A549 (cell line): ENCODE measurements at regions not wholly inside any gene's neighbourhood (a gene's known extent, or its start where the extent isn't known, plus 50 kb on each side); places are given as distances from the start of the nearest gene placed in this dataset.
A peak's percentile ranks its signal among the peaks of the same experiment; 100 is the strongest.

Source experiments
- ATAC-seq, 2 experiments: fragments of 200-7000 bp in 1 of 2; fragments of >200 bp in 1 of 2; cut with Nextera tagmentation in 1 of 2; cut with Tn5 transposase in 1 of 2; 3 replicates each; pipeline versions ENCODE4 v1.8.0 to v1.9.1; 2018 to 2020; ENCODE audit warnings: mild to moderate bottlenecking in 1 of 2, moderate library complexity in 1 of 2
- CTCF ChIA-PET: fragments of 300-600 bp; sonication (Branson Sonifier 250); formaldehyde crosslinking; extraction: SDS; loops from one replicate; lab custom pipeline; 2021; ENCODE audit warnings: antibody characterized with exemption, inconsistent platforms; lab: Yijun Ruan, JAX
- POLR2A ChIA-PET: fragments of 350-600 bp; formaldehyde crosslinking; extraction: SDS; loops from one replicate; lab custom pipeline; 2021; ENCODE audit warnings: antibody characterized with exemption, inconsistent platforms; lab: Yijun Ruan, JAX
- DNase-seq, 2 experiments: peaks; one replicate each; pipeline versions ENCODE4 v3.0.0 to v3.0.0-alpha.2; 2011 to 2016; ENCODE audit warnings: low read depth in 1 of 2, low spot score in 1 of 2
- FAIRE-seq: peaks from 2 replicates; lab custom pipeline; 2011; peaks lifted over from hg19 to GRCh38; lab: Jason Lieb, UNC
- H3K27ac ChIP-seq, 2 experiments: fragments of >200 bp; sonication (Bioruptor Twin); formaldehyde crosslinking; 3 replicates each; pipeline ENCODE4 v1.5.1; 2016 to 2017
- H3K4me1 ChIP-seq: fragments of >200 bp; sonication (Bioruptor Twin); formaldehyde crosslinking; 3 replicates; pipeline ENCODE4 v1.6.1; 2016
- H3K4me2 ChIP-seq: fragments of >200 bp; sonication (Bioruptor Twin); formaldehyde crosslinking; 3 replicates; pipeline ENCODE4 v1.6.1; 2016
- H3K4me3 ChIP-seq: fragments of >200 bp; sonication (Bioruptor Twin); formaldehyde crosslinking; 3 replicates; pipeline ENCODE4 v1.5.1; 2016
- H3K9me3 ChIP-seq: fragments of >200 bp; sonication (Bioruptor Twin); formaldehyde crosslinking; 3 replicates; pipeline ENCODE4 v1.6.1; 2016
- CHD4 ChIP-seq: fragments of 200-600 bp; sonication (generic); IDR thresholded peaks from 2 replicates; pipeline ENCODE4 v1.6.1; 2016; ENCODE audit warnings: antibody characterized with exemption, mild to moderate bottlenecking, borderline replicate concordance
- EHMT2 ChIP-seq: fragments of 200-600 bp; sonication (generic); IDR thresholded peaks from 2 replicates; pipeline ENCODE4 v1.6.1; 2016; ENCODE audit warnings: antibody characterized with exemption, low read depth, mild to moderate bottlenecking, moderate library complexity
- ESRRA ChIP-seq: fragments of 150-350 bp; IDR thresholded peaks from 2 replicates; pipeline ENCODE4 v1.6.1; 2014; ENCODE audit warnings: mild to moderate bottlenecking, low read length, borderline replicate concordance
- GATA3 ChIP-seq: IDR thresholded peaks from 2 replicates; pipeline ENCODE4 v1.6.1; 2012; ENCODE audit warnings: borderline replicate concordance
- KDM5A ChIP-seq: fragments of 200-600 bp; sonication (generic); IDR thresholded peaks from 2 replicates; pipeline ENCODE4 v1.6.1; 2016; ENCODE audit warnings: antibody characterized with exemption, mild to moderate bottlenecking
- MAFK ChIP-seq: fragments of 450-650 bp; IDR thresholded peaks from 2 replicates; pipeline ENCODE4 v1.6.1; 2014; ENCODE audit not compliant: partially characterized antibody
- NPAS2 ChIP-seq: fragments of 250-450 bp; sonication (Bioruptor Pico); IDR thresholded peaks from 2 replicates; pipeline ENCODE4 v1.8.0; 2022; ENCODE audit warnings: mild to moderate bottlenecking, moderate library complexity, borderline replicate concordance
- NR3C1 ChIP-seq: fragments of >200 bp; sonication (Bioruptor Twin); formaldehyde crosslinking; IDR thresholded peaks from 3 replicates; pipeline ENCODE4 v1.6.1; 2017
- PHF8 ChIP-seq: fragments of 200-600 bp; sonication (generic); IDR thresholded peaks from 2 replicates; pipeline ENCODE4 v1.6.1; 2016; ENCODE audit warnings: low read depth, mild to moderate bottlenecking, antibody characterized with exemption, moderate library complexity, borderline replicate concordance
- POLR2A ChIP-seq: IDR thresholded peaks from 2 replicates; pipeline ENCODE4 v1.6.1; 2012; ENCODE audit warnings: mild to moderate bottlenecking, low read length
- POLR2AphosphoS2 ChIP-seq: conservative IDR thresholded peaks from 2 replicates; pipeline ENCODE4 v1.6.1; 2012; ENCODE audit warnings: low read length, improper control_type of control experiment, inconsistent platforms
- RCOR1 ChIP-seq: fragments of 150-350 bp; IDR thresholded peaks from 2 replicates; pipeline ENCODE4 v1.6.1; 2014; ENCODE audit warnings: antibody characterized with exemption, low read length, low read depth
- RNF2 ChIP-seq: fragments of 200-600 bp; sonication (generic); IDR thresholded peaks from 2 replicates; pipeline ENCODE4 v1.6.1; 2016; ENCODE audit warnings: low read depth, mild to moderate bottlenecking, antibody characterized with exemption, moderate library complexity, borderline replicate concordance
- SMC3 ChIP-seq: fragments of >200 bp; sonication (Bioruptor Twin); formaldehyde crosslinking; IDR thresholded peaks from 3 replicates; pipeline ENCODE4 v1.6.1; 2018; ENCODE audit warnings: inconsistent platforms
- WGBS: methylation state at CpG from one replicate; pipeline ENCODE4 v1.1.6; 2017; ENCODE audit errors: missing lambda C conversion rate; 5-methylcytosine and 5-hydroxymethylcytosine counted together
- TF ChIP-seq, protein P1 (sequence below): fragments of 200-600 bp; sonication (generic); IDR thresholded peaks from 2 replicates; pipeline ENCODE4 v1.6.1; 2016; ENCODE audit warnings: antibody characterized with exemption, mild to moderate bottlenecking, moderate library complexity
- TF ChIP-seq, protein P2 (sequence below): fragments of >200 bp; sonication (Bioruptor Twin); formaldehyde crosslinking; IDR thresholded peaks from 3 replicates; pipeline ENCODE4 v1.5.1; 2016
- TF ChIP-seq, protein P3 (sequence below): fragments of >200 bp; sonication (Bioruptor Twin); formaldehyde crosslinking; IDR thresholded peaks from 3 replicates; pipeline ENCODE4 v1.6.1; 2016
- TF ChIP-seq, protein P4 (sequence below): IDR thresholded peaks from 2 replicates; pipeline ENCODE4 v1.6.1; 2012
- TF ChIP-seq, protein P5 (sequence below): fragments of 250-450 bp; sonication (Bioruptor Pico); IDR thresholded peaks from 2 replicates; pipeline ENCODE4 v1.5.0; 2021; ENCODE audit warnings: mild to moderate bottlenecking, moderate library complexity, borderline replicate concordance

DNA sequence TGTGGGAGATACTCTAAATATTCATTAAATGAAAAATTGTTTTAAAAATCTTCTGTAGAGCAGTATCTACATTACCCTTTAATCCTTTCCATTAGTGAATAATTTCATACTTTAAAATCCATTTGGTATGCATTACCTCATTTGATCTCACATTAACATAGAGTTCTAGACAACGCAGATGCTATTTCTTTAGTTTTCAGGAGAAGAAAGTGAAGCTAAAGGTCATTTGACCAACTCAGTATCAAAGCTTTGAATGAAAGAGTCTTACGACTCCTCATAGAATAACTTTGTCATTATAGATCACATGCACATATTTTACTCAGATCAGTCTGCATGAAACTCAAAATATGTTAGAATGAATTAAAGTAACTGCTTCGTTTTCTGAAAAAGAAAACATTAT lies 460.2 kb downstream of the DNAJB9 start:
- DNase-seq, result no peak
- POLR2A ChIA-PET, result no interaction called here
- TF ChIP-seq, protein P1, sequence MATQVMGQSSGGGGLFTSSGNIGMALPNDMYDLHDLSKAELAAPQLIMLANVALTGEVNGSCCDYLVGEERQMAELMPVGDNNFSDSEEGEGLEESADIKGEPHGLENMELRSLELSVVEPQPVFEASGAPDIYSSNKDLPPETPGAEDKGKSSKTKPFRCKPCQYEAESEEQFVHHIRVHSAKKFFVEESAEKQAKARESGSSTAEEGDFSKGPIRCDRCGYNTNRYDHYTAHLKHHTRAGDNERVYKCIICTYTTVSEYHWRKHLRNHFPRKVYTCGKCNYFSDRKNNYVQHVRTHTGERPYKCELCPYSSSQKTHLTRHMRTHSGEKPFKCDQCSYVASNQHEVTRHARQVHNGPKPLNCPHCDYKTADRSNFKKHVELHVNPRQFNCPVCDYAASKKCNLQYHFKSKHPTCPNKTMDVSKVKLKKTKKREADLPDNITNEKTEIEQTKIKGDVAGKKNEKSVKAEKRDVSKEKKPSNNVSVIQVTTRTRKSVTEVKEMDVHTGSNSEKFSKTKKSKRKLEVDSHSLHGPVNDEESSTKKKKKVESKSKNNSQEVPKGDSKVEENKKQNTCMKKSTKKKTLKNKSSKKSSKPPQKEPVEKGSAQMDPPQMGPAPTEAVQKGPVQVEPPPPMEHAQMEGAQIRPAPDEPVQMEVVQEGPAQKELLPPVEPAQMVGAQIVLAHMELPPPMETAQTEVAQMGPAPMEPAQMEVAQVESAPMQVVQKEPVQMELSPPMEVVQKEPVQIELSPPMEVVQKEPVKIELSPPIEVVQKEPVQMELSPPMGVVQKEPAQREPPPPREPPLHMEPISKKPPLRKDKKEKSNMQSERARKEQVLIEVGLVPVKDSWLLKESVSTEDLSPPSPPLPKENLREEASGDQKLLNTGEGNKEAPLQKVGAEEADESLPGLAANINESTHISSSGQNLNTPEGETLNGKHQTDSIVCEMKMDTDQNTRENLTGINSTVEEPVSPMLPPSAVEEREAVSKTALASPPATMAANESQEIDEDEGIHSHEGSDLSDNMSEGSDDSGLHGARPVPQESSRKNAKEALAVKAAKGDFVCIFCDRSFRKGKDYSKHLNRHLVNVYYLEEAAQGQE, result no peak
- TF ChIP-seq ESRRA, result no peak
- TF ChIP-seq RNF2, result no peak
- no peak for TF ChIP-seq SMC3
- no peak for TF ChIP-seq POLR2AphosphoS2
- no peak for TF ChIP-seq NPAS2 (CRISPR knock-in tag)
- TF ChIP-seq, protein P2, sequence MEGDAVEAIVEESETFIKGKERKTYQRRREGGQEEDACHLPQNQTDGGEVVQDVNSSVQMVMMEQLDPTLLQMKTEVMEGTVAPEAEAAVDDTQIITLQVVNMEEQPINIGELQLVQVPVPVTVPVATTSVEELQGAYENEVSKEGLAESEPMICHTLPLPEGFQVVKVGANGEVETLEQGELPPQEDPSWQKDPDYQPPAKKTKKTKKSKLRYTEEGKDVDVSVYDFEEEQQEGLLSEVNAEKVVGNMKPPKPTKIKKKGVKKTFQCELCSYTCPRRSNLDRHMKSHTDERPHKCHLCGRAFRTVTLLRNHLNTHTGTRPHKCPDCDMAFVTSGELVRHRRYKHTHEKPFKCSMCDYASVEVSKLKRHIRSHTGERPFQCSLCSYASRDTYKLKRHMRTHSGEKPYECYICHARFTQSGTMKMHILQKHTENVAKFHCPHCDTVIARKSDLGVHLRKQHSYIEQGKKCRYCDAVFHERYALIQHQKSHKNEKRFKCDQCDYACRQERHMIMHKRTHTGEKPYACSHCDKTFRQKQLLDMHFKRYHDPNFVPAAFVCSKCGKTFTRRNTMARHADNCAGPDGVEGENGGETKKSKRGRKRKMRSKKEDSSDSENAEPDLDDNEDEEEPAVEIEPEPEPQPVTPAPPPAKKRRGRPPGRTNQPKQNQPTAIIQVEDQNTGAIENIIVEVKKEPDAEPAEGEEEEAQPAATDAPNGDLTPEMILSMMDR, result no peak
- no peak for TF ChIP-seq POLR2A
- no peak for TF ChIP-seq RCOR1
- TF ChIP-seq, protein P3, sequence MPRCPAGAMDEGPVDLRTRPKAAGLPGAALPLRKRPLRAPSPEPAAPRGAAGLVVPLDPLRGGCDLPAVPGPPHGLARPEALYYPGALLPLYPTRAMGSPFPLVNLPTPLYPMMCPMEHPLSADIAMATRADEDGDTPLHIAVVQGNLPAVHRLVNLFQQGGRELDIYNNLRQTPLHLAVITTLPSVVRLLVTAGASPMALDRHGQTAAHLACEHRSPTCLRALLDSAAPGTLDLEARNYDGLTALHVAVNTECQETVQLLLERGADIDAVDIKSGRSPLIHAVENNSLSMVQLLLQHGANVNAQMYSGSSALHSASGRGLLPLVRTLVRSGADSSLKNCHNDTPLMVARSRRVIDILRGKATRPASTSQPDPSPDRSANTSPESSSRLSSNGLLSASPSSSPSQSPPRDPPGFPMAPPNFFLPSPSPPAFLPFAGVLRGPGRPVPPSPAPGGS, result no peak
- TF ChIP-seq, protein P4, sequence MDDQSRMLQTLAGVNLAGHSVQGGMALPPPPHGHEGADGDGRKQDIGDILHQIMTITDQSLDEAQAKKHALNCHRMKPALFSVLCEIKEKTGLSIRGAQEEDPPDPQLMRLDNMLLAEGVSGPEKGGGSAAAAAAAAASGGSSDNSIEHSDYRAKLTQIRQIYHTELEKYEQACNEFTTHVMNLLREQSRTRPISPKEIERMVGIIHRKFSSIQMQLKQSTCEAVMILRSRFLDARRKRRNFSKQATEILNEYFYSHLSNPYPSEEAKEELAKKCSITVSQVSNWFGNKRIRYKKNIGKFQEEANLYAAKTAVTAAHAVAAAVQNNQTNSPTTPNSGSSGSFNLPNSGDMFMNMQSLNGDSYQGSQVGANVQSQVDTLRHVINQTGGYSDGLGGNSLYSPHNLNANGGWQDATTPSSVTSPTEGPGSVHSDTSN, result no peak
- TF ChIP-seq KDM5A, result no peak
- TF ChIP-seq, protein P5, sequence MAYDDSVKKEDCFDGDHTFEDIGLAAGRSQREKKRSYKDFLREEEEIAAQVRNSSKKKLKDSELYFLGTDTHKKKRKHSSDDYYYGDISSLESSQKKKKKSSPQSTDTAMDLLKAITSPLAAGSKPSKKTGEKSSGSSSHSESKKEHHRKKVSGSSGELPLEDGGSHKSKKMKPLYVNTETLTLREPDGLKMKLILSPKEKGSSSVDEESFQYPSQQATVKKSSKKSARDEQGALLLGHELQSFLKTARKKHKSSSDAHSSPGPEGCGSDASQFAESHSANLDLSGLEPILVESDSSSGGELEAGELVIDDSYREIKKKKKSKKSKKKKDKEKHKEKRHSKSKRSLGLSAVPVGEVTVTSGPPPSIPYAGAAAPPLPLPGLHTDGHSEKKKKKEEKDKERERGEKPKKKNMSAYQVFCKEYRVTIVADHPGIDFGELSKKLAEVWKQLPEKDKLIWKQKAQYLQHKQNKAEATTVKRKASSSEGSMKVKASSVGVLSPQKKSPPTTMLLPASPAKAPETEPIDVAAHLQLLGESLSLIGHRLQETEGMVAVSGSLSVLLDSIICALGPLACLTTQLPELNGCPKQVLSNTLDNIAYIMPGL, result no peak
- TF ChIP-seq NR3C1, result no peak
- TF ChIP-seq CHD4, result no peak
- no peak for TF ChIP-seq GATA3
- no peak for TF ChIP-seq PHF8
- TF ChIP-seq, all 56 proteins: peak for 0
- Histone ChIP-seq H3K9me3 (no peaks in the 10 kb centered on the region), H3K4me2 (no peak overlapping the region), H3K4me1 (no peaks in the 10 kb centered on the region), H3K4me3 (no peak overlapping the region), H3K27ac (no peak overlapping the region)
- ATAC-seq, result no peak
- 12% methylated on average over 3 of the region's 3 CpGs for WGBS
- FAIRE-seq, result no peak
- CTCF ChIA-PET, result no interaction called here

DNA sequence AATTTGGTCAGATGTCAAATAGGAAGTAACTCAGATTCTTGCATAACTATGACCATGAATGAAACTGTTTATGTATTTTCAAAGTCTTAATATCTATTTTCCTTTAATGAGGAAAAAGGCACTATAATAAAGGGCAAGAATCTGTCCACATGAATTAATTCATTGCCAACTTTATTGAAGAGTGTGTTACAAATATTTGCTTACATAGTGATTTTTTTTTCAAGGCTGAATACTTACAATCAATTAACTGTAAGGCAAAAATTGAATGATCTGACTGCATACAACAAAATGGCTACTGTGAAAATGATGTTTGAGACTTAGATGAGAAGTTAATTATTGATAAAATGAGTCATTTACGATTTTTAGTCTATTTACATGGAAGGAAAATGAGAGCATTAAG lies 475.0 kb downstream of the DNAJB9 start:
- ATAC-seq (no peak), FAIRE-seq (no peak), DNase-seq (no peak)
- TF ChIP-seq EHMT2, result no peak
- peak; percentile 49 for TF ChIP-seq MAFK
- CTCF ChIA-PET, result no interaction called here
- Histone ChIP-seq H3K9me3 (no peaks in the 10 kb centered on the region), H3K4me1 (no peaks in the 10 kb centered on the region), H3K4me2 (no peak overlapping the region), H3K27ac (no peak overlapping the region), H3K4me3 (no peak overlapping the region)
- WGBS, result 0% methylated on average over 1 of the region's 1 CpG
- POLR2A ChIA-PET, result no interaction called here
